GM12891 (cell line): ENCODE measurements at regions not wholly inside any gene's neighbourhood (a gene's known extent, or its start where the extent isn't known, plus 50 kb on each side); places are given as distances from the start of the nearest gene placed in this dataset.

Source experiments
- POLR2A ChIP-seq: IDR thresholded peaks from 2 replicates; pipeline ENCODE4 v1.6.1; 2011; ENCODE audit warnings: low read depth, low read length, control low read depth
- POLR2AphosphoS5 ChIP-seq: IDR thresholded peaks from 2 replicates; pipeline ENCODE4 v1.6.1; 2011; ENCODE audit warnings: low read depth, low read length, control low read depth

- TF ChIP-seq POLR2AphosphoS5 (no peak), POLR2A (no peak)
Measured at GRCh38 chr15:34640661-34641060, 57.2 kb upstream of the GOLGA8B start.
